ENCODE measurements at regions not wholly inside any gene's neighbourhood (a gene's known extent, or its start where the extent isn't known, plus 50 kb on each side); places are given as distances from the start of the nearest gene placed in this dataset.
"Not testable (repeated sequence)": the region's sequence is repeated elsewhere in the genome, so short reads cannot be mapped to it uniquely, and the experiment has no call there.

GRCh38 chr10:22110761-22111160 is 107.1 kb downstream of the EBLN1 start:
- no peak for TF ChIP-seq CTCF (conservative IDR thresholded peaks at IDR 0.05; ENCODE audit: control insufficient read depth, insufficient read depth, low read depth, low read length)
- DNase-seq (ENCODE audit: low read depth): no peak
- no peak overlapping the region for H3K4me3 ChIP-seq (ENCODE audit: control insufficient read depth, low read depth, low read length)

- no peak for DNase-seq (ENCODE audit: low read depth)
- H3K4me3 ChIP-seq (ENCODE audit: control insufficient read depth, low read depth, low read length): no peak overlapping the region
- TF ChIP-seq CTCF (conservative IDR thresholded peaks at IDR 0.05; ENCODE audit: control insufficient read depth, insufficient read depth, low read depth, low read length): no peak
These were observed 101.7 kb upstream of the DNAJC1 start for GRCh38 chr10:22105270-22105669.

- H3K4me3 ChIP-seq (ENCODE audit: control insufficient read depth, low read depth, low read length): no peak overlapping the region
- peak; percentile 7 for DNase-seq (ENCODE audit: low read depth)
- peak; percentile 35 for TF ChIP-seq CTCF (conservative IDR thresholded peaks at IDR 0.05; ENCODE audit: control insufficient read depth, insufficient read depth, low read depth, low read length)
These were observed 100.4 kb upstream of the DNAJC1 start for GRCh38 chr10:22103701-22104470.

GRCh38 chr10:22097696-22098095 is 94.2 kb upstream of the DNAJC1 start:
- DNase-seq (ENCODE audit: low read depth): no peak
- TF ChIP-seq CTCF (conservative IDR thresholded peaks at IDR 0.05; ENCODE audit: control insufficient read depth, insufficient read depth, low read depth, low read length): no peak
- no peak overlapping the region for H3K4me3 ChIP-seq (ENCODE audit: control insufficient read depth, low read depth, low read length)

- not testable (repeated sequence) for H3K4me3 ChIP-seq (ENCODE audit: control insufficient read depth, low read depth, low read length); DNase-seq (ENCODE audit: low read depth)
These were observed 87.7 kb upstream of the DNAJC1 start for GRCh38 chr10:22091260-22091659.

- H3K4me3 ChIP-seq (ENCODE audit: control insufficient read depth, low read depth, low read length): no peak overlapping the region
- TF ChIP-seq CTCF (conservative IDR thresholded peaks at IDR 0.05; ENCODE audit: control insufficient read depth, insufficient read depth, low read depth, low read length): no peak
- no peak for DNase-seq (ENCODE audit: low read depth)
These were observed 83.8 kb upstream of the DNAJC1 start for GRCh38 chr10:22087402-22087738.

GRCh38 chr10:22086730-22087401 is 83.3 kb upstream of the DNAJC1 start:
- TF ChIP-seq CTCF (conservative IDR thresholded peaks at IDR 0.05; ENCODE audit: control insufficient read depth, insufficient read depth, low read depth, low read length): no peak
- peak; percentile 87 for DNase-seq (ENCODE audit: low read depth)
- H3K4me3 ChIP-seq (ENCODE audit: control insufficient read depth, low read depth, low read length): no peak overlapping the region

- H3K4me3 ChIP-seq (ENCODE audit: control insufficient read depth, low read depth, low read length); DNase-seq (ENCODE audit: low read depth): not testable (repeated sequence)
These were observed 76.4 kb upstream of the DNAJC1 start for GRCh38 chr10:22079921-22080320.
